Dermis microvascular lymphatic vessel endothelial cell (primary cell): ENCODE measurements at regions not wholly inside any gene's neighbourhood (a gene's known extent, or its start where the extent isn't known, plus 50 kb on each side); places are given as distances from the start of the nearest gene placed in this dataset.
A peak's percentile ranks its signal among the peaks of the same experiment; 100 is the strongest.
"Not testable (repeated sequence)": the region's sequence is repeated elsewhere in the genome, so short reads cannot be mapped to it uniquely, and the experiment has no call there.

Source experiments
- DNase-seq, 2 donors: peaks; one replicate each; pipeline versions ENCODE4 v3.0.0 to v3.0.0-alpha.2; 2010; ENCODE audit warnings: low read depth in 2 of 2

- DNase-seq: no peak
These were observed 207.9 kb downstream of the HINT1 start for GRCh38 chr5:130957151-130957550.

- DNase-seq: no peak
These were observed 210.0 kb downstream of the HINT1 start for GRCh38 chr5:130955041-130955440.

DNA sequence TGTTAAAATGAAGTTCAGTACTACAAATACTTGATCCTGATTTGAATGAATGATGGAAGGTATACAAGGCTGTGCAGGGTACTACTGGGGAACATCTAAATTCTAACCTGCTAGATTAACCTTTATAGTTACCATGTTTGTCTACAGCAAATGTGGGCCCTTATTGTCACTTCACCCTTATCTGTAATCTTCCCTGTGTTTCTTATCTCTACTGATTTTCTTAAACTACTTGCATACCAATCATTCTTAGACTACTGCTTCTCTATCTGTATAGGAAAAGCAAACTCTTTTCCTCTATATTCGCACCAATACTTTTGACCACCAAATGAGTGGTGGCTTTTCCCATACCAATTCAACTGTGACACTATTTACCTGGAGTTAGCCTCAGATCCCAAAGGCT is 210.7 kb downstream of the HINT1 start:
- no peak for DNase-seq

GRCh38 chr5:130939059-130939458 is 226.0 kb downstream of the HINT1 start:
- no peak for DNase-seq

DNA sequence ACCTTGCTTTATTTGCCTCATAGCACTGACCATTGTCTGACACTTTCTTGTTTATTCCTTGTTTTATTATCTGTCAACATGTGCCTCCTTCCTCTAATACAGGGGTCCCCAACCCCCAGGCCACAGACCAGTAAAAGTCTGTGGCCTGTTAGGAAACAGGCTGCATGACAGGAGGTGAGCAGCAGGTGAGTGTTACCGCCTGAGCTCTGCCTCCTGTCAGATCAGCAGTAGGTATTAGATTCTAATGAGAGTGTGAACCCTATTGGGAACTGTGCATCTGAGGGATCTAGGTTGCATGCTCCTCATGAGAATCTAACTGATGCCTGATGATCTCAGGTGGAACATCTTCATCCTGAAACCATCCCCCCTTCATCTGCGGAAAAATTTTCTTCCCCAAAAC is 228.0 kb downstream of the HINT1 start:
- DNase-seq: no peak

DNA sequence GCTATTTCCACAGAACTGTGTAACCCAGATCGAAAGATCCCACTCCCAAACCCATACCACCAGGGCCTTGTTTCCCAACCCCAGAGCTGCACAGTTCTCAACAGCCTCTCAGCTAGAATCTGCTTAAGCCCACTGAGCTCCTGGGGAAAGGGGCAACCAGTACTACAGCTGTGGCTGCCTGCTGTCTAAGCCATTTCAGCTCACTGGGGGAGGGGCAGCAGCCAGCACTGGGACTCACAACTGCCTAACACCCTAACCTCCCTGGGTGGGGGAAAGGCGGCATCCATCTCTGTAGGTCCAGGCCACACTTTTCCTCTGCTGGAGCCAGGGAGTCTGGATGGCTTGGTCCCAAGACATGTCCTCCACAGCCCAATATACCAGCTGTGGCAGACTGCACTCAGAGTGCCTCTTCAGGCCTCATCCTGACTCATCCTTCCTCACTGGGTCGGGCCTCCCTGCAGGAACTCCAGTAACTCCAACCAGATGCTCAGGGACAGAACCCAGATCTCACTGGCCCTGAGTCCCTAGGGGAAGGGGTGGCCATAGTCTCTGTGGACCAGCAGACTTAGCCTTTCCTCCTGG is 241.4 kb downstream of the HINT1 start:
- no peak for DNase-seq

- DNase-seq: no peak
These were observed 253.0 kb downstream of the HINT1 start for GRCh38 chr5:130912088-130912487.

DNA sequence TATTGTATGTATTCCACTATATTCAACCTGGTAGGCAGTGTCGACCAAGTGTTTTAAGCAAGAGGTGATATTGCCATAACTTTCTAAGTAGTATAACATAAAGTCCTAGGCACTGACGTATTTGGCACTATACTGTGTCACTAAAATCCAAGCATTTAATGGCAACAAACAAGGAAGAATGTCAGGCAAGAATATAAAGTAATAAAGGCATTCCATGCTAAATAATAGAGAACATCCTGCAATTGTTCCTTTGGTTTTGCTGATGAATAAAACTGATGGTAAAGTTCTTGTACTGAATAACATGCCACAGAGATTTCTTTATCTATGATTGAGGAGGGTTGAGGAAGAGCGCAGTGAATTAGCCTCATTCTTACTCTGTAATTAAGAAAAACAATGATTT is 256.9 kb downstream of the HINT1 start:
- no peak for DNase-seq

DNA sequence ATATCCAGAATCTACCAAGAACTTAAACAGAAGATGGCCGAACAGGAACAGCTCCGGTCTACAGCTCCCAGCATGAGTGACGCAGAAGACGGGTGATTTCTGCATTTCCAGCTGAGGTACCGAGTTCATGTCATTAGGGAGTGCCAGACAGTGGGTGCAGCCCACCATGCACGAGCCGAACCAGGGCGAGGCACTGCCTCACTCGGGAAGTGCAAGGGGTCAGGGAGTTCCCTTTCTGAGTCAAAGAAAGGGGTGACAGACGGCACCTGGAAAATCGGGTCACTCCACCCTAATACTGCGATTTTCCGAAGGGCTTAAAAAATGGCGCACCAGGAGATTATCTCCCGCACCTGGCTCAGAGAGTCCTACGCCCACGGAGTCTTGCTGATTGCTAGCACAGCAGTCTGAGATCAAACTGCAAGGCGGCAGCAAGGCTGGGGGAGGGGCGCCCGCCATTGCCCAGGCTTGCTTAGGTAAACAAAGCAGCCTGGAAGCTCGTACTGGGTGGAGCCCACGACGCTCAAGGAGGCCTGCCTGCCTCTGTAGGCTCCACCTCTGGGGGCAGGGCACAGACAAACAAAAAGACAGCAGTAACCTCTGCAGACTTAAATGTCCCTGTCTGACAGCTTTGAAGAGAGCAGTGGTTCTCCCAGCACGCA is 267.4 kb downstream of the HINT1 start:
- not testable (repeated sequence) for DNase-seq

- DNase-seq: not testable (repeated sequence)
These were observed 267.9 kb downstream of the HINT1 start for GRCh38 chr5:130897181-130897536.

DNA sequence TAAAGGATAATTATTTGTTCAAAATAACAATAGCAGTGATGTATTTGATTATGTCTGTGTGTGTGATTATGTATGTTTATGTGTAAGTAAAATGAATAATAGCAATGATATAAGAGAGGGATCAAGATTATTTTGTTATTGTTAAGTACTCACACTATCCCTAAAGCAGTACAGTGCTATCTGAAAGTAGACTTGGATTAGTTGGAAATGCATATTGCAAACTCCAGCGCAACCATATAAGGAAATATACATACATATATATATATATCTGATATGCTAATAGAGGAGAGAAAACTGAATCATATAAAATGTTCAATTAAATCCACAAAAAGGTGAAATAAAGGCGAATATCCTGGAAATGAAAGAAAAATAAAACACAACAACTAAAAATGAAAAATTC is 268.4 kb downstream of the HINT1 start:
- DNase-seq: no peak

DNA sequence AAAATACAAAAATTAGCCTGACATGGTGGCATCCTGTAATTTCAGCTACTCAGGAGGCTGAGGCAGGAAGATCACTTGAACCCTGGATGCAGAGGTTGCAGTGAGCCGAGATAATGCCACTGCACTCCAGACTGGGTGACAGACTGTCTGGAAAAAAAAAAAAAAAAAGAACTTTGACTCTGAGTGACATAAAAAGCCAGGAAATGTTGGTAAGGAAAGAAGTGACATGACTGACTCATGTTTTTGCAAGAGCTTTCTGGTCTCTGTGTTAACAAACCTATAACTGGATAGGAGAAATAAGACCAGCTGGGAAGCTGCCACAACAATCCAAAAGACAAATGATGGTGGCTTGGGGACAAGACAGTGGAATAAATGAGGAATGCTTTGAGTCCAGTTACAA is 272.1 kb downstream of the HINT1 start:
- DNase-seq: no peak

GRCh38 chr5:130890610-130891009 is 274.4 kb downstream of the HINT1 start:
- DNase-seq: no peak

- DNase-seq: no peak
These were observed 279.4 kb downstream of the HINT1 start for GRCh38 chr5:130885691-130886090.

- DNase-seq: no peak
These were observed 280.0 kb downstream of the HINT1 start for GRCh38 chr5:130885027-130885426.

DNA sequence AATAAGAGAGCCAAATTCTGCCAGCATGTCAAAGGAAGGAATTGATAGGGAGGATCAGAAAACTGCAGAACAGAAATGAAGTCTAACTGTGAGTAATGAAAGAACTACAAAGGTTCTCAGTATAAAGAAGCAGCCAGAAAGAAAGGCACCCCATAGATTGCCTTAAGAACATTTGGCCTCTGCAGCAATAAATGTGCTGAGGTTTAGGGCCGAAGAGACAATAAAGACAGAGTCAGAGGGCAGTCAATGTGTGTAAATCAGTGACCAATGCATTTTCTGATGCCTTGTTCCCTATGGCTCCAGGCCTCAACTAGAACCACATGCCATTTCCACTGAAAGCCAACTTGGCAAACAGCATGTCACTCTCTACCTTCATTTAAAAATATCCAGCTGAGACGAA is 281.0 kb downstream of the HINT1 start:
- no peak for DNase-seq

DNA sequence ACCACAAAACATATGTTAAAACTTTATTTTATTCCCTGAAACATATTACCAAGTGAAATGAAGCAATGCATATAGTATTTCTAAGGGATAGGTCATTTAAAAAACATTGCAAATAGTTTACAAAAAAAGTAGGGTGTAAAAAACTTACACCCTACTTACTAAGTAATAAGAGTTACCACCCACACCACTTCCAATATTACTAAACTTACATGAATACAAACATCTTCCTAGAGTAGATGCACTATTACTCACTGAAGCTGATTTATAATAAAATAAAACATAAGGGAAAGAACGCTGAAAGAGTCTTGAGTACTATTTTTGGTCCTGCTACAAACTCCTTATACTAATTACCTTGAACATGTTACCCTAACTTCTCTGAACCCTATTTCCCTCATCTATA is 289.4 kb downstream of the HINT1 start:
- DNase-seq: no peak

DNA sequence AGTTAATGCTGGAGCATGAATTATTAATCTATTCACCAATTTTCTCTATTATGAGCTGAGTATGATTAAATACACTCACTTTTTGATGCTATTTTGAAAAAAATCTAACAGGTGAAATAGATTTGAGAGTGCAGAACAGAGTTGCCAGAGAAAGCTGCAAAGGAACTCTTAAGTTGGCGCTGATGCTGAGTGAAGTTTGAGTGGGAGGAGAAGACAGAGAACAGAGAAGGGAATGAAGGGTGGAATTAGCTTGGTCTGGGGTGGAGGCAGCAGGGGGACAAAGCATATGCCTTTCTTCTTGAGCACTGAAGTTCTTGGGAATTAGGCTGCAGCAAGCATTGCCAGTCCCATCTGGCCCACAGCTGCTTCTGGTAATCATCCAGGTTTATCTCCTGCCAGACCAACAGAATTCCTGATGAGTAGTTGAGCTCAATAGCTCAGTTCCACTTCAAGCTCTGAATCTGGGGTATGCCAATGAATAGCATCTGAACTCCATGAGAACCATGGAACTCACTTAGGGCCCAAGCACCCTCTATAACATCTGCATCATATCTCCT is 290.1 kb downstream of the HINT1 start:
- DNase-seq: no peak

GRCh38 chr5:130871346-130872086 is 293.5 kb downstream of the HINT1 start:
- DNase-seq: peak in 1 of 2 donors; percentile 23

DNA sequence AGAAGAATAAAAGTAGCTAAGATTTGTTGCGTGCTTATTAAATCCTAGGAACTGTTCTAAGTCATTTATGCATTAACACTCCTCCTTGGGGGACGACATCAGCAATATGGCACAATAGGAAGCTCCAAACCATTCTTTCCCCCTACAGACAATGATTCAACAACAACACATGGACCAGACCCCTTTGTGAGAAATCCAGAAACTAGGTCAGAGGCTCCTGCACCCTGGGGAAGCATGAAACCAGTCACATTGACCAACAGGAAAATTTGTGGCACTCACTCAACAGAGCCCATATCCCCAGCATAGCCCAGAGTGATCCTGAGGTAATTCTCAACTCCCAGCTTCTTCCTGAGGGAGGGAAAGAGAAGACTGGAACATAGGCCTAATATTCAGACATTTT is 294.4 kb downstream of the HINT1 start:
- no peak for DNase-seq

- DNase-seq: peak in 1 of 2 donors; percentile 3
These were observed 296.7 kb downstream of the HINT1 start for GRCh38 chr5:130868186-130868840.

GRCh38 chr5:130845049-130845765 is 319.8 kb downstream of the HINT1 start:
- no peak for DNase-seq
